HG03558 (cell line): ENCODE measurements at regions not wholly inside any gene's neighbourhood (a gene's known extent, or its start where the extent isn't known, plus 50 kb on each side); places are given as distances from the start of the nearest gene placed in this dataset.

Experiments used
- ATAC-seq: cut with Tn5 transposase; IDR thresholded peaks from one replicate; pipeline ENCODE4 v1.9.1; 2021; ENCODE audit warnings: moderate number of reproducible peaks; ENCODE audit not compliant: unreplicated experiment; ENCODE audit errors: extremely low read depth

DNA sequence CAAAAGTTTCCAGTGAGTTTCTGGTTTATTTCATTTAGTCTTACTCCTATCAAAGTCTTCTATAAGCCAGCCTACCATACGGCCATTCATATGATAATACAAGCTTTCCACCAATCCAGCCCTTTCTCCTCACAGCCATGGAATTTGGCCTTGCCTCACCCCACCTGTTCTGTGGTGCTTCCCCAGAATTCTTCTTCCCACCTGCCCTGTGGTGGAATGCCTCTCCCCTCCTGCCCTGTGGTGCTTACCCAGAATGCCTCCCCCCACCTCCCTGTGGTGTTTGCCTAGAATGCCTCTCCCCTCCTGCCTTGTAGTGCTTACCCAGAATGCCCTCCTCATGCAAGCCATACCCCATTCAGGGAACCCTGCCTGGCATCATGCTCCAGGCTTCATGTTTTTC is 90.3 kb upstream of the APC start:
- no peak for ATAC-seq

DNA sequence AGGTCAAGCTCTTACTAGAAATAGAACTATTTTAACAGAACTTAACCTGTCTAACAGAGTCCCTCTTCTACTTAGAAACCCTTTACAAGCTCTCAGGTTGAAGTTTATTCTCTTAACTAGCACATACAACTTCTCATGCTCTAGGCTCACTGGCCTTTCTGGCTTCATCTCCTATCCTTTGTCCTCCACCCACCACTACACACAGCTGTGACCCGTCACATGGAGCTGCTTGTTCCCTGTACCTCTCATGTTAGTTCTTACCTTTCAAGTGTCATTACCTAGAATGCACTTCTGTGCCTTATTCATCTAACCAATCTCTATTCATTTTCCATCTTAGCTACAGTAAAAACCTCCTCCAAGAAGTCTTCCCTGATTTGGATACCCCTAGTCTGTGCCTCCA is 89.4 kb upstream of the APC start:
- ATAC-seq: no peak

DNA sequence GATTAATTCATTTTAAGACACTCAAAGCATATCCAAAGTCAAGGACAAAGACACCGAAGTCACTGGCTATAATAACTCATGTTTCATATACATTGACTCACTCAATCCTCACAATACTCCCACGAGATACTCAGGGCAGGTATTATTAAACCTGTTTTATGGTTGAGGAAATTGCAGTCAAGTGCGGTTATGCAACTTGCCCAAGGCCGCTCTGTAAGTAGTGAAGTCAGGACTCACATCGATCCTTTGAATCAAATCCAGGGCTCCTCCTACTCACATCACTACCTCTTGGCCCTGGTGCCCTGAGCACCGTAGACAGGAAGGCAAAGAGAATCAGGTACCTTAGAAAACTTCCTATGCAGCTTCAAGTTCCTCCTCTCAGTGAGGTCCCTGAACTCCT is 87.8 kb upstream of the APC start:
- no peak for ATAC-seq

DNA sequence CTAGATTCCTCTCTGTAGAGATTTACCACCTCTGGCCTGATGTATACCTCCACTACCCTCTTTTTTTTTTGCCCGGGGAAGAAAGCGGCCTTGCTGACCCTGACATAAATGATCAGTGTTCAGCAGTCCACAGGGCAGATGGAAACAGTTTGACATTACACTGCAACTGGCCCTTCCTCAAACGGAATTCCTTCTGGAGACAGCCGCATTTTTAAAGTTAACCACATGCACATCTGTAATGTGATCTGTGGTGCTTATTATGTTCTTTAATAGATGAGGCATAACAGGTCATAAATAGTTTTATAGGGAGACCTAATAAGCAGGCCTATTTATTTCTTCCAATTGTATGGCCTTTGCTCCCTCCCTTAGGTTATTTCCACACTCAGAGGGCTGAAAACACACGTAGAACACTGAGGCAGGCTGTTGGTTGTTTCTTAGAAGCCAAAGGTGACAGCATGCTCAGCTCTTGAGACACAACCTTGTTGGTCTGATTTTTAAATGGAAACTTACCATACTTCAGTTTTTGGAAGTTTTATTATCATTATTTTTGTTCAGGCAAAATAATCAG is 84.0 kb upstream of the APC start:
- no peak for ATAC-seq

DNA sequence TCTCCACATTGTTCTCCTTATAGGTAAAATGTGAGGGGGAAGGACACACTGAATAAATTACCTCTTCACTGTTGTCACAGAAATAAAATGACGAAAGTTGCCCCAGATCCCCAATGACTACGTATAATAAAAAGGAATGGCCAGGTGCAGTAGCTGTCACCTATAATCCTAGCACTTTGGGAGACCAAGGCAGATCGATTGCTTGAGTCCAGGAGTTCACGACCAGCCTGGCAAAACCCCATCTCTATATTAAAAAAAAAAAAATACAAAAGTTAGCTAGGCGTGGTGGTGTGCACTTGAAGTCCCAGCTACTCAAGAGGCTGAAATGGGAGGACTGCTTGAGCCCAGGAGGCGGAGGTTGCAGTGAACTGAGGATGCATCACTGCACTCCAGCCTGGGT is 82.2 kb upstream of the APC start:
- ATAC-seq: no peak

DNA sequence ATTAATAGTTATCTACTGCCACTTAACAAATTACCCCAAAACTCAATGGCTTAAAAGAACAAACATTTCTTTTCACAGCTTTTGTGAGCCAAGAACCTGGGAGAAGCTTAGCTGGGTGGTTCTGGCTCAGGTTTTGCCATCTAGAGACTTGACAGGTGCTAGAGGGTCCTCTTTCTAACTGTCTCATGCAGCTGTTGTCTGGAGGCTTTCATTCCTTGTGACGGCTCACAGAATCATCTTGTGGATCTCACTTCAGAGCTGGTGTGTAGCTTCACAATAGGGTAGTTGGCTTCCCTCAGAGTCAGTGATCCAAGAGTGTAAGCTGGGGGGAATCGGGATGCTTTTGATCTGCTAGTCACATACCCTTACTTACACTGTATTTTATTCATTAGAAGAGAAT is 81.2 kb upstream of the APC start:
- ATAC-seq: no peak

DNA sequence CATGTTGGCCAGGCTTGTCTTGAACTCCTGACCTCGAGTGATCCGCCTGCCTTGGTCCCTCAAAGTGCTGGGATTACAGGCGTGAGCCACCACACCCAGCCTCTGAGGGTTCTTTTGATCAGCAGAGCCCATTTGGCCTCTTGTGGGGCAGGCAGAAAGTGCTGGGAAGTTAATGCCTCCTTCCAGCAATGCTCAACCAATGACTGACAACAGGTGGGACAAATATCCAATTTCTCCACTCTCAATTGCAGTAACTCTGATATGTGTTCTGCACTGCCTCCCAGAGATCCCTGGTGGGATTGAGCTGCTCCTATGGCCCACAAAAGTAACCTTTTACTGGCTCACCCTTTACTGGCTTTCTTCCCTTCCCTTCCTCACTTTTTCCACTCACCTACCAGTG is 79.9 kb upstream of the APC start:
- no peak for ATAC-seq

DNA sequence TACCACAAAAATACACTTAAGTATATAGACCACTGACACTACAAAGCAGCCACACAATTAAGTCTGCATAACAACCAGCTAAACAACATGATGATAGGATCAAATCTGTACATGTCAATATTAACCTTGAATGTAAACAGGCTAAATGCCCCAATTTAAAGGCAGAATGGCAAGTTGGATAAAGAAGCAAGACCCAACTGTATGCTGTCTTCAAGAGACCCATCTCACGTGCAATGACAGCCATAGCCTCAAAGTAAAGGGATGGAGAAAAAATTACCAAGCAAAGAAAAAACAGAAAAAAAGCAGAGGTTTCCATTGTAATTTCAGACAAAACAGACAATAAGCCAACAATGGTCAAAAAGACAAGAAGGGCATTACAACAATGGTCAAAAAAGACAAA is 77.3 kb upstream of the APC start:
- no peak for ATAC-seq

DNA sequence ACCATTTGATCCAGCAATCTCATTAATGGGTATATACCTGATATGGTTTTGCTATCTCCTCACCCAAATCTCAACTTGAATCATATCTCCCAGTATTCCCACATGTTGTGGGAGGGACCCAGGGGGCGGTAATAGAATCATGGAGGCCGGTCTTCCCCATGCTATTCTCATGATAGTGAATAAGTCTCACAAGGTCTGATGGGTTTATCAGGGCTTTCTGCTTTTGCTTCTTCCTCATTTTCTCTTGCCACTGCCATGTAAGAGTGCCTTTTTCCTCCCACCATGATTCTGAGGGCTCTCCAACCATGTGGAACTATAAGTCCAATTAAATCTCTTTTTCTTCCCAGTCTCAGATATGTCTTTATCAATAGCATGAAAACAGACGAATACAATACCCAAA is 74.5 kb upstream of the APC start:
- no peak for ATAC-seq

DNA sequence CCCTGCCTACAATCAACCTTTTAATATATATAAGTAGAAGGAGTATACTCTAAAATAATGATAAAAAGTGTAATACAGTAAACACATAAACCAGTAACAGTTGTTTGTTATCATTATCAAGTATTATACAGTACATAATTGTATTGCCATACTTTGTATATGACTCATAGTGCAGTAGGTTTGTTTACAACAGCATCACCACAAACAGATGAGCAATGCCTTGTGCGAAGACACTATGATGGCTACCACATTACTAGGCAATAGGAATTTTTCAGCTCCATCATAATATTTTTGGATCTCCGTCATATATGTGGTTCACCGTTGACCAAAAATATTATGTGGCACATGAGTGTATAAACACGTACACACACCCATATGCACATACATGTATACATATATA is 69.7 kb upstream of the APC start:
- ATAC-seq: no peak

DNA sequence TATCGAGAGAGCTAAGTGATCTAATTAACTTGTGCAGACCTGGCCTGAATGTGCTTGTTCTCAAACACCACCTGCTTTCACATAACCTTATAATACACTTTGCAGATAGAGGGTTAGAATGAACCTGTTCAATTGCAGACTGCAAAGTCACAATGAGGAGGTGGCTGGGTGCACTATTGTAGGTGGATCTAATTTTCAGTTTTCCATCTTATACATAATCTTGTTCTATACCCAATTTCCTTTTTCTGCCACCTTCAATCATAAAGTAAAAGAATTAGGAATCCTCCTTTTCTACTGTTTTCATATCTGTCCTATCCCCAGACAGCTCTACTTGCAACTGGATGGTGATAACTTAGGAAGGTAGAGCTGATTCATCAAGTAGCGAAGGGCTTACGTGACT is 68.8 kb upstream of the APC start:
- no peak for ATAC-seq

DNA sequence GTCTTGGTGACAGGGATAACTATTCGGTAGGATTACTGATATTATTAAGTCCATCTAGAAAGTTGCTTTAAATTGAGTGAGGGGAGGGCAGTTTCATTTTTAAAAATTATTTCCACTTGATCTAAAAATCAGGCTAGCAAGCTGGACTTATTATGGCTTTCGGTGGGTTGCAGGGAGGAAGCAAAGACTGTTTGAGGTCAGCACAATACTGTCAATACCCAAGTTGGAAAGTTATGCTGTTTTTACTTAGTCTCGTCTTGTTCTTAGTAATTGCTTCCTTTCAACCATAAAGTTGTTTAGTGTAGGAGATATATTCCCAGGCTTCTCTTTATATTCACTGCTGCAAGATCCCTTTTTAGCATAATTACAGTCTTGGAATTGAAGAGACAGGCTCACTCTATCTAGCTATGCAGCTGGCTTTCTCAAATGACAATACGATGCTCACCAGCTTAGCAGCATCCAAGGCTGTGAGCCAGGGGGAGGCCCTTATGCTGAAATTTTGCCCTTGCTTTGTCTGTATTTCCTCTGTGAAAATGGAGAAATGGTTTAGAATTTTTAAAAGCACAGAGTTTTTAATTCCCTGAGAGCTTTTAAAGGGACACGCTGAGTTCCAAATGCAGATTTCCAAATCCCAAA is 68.2 kb upstream of the APC start:
- ATAC-seq: no peak

DNA sequence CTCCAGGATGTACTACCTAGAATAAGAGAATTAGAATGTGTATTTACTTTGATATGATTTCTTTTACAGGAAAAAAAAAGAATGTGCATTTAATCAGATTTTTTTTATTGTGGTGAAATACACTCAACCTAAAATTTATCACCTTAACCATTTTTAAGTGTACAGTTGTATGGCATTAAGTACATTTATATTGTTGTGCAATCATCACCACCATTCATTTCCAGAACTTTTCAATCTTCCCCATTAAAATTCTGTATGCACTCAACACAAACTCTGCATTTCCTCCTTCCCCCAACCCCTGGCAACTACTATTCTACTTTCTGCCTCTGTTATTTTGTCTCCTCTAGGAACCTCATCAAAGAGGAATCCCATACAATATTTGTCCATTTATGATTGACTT is 66.0 kb upstream of the APC start:
- ATAC-seq: no peak

DNA sequence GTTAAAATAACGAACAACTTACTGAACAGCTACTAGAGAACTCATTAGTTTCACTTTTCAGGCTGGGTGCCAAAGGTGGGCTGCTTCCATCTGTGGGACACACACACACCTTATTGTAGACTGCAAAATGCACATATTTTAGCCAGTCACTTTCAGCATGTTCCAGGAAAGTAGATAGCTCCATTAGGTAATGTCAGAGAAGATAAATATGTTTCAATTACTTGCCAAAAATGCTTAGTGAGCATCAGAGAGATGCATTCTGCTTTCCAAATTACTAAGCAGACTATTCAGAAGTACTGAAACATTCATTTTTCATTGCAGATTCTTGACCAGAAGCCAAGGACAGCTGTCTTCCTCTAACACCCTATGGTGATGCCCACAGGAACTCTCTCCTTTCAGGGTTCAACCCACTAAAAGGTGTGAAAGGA is 56.2 kb upstream of the APC start:
- ATAC-seq: peak; percentile 55

DNA sequence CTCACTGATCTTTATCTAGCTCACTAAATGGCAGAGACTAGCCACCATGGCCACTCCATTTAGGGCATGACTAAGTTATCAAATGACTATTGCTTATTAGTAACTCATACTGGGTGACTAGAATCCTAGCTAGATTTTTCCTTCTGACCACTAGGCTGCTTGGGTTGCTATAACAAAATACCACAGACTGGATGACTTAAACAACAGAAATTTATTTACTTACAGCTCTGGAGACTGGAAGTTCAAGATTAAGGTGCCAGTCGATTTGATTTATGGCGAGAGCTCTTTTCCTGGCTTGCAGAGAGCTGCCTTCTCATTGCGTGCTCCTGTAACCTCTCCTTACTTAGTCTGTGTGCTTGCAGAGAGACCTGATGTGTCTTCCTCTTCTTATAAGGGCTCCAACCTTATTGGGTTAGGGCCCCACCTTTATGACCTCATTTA is 55.0 kb upstream of the APC start:
- ATAC-seq: no peak

DNA sequence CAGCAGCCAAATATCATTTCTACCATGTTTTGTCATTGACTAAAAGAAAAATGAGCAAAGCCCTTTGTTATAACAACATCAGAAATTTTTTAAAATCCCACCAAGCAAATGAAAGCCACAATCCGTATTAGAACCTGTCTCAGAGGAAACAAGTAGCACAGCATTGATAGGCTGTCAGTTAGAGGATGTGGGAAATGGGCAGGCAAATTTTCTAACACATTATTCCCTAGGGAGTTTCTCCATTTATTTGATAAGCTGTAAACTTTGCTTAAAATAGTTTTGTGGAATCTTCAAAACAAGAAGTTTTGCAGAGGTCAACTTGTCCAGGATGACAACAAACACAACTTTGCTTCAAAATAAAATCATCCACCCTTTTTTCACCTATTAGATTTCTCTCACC is 53.6 kb upstream of the APC start:
- ATAC-seq: no peak

DNA sequence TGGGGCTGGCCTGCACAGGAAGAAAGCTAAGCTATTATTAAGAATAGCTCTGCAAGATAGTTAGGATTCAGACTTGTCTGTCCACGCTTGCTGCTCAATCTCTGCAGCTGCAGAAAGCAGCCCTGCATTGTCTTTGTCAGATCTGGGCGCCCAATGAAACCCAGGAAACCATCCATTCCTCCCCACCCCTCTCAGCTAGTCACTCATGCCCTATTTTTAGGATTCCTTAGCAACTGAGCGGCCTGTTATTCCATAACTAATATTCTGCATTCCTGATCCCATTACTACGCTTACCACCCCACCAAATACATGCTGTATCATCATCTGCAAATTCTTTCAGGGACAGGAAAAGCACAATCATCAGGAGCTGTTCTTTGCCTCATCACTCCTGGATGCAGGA is 52.9 kb upstream of the APC start:
- ATAC-seq: no peak

DNA sequence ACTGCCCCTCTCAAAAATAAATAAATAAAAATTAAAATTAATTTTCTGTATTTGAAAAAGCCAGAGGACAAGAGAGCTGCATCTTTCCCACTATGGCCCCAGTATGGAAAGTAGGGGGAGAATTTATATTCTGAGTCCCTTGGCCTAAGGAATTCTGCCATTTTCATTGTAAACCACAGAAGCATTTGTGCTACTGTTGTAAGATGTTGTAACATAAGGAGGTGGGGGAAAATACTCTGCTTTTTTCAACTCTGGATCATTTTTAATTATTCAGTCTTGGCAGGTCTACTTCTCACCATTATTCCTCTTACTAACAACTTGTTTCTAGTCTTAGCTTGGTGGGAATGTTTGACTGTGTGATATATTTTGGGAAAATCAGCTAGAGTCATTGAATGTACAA is 52.3 kb upstream of the APC start:
- no peak for ATAC-seq

DNA sequence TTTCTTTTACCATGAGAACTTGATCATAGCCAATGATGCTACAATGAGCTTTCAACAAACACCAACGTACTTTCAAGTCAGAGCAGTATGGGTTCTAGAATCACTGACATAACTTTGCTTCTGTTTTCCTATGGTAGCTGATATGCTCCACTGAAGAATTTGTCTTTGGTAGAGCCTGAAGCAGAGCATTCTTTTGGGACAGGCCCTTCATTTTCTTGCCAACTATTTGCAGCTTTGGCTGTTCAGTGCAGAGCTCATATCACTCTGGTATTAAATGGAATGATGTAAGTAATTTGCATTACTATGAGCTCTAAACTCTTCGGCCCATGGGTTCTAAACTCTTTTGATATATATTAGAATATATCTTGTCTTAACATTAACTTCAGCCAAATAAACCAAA is 51.8 kb upstream of the APC start:
- ATAC-seq: no peak

DNA sequence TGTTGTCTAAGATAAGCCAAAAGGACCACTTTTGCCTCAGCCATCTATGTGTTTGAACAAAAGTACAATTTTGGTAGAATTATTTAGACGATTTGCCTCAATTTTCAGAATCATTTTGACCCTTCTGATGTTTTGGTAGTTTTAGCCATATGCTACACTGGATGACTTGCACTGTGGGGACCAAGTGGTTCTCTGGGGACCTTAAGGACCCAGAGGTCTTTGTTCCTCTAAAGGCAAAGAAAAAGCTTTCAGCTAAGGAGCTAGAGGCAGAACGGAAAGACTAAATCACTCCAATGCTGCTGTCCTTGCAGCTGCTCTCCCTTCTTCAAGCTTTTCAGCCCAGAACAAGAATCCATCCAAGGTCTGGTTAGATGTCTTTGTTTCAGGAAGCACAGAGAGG is 51.0 kb upstream of the APC start:
- no peak for ATAC-seq

DNA sequence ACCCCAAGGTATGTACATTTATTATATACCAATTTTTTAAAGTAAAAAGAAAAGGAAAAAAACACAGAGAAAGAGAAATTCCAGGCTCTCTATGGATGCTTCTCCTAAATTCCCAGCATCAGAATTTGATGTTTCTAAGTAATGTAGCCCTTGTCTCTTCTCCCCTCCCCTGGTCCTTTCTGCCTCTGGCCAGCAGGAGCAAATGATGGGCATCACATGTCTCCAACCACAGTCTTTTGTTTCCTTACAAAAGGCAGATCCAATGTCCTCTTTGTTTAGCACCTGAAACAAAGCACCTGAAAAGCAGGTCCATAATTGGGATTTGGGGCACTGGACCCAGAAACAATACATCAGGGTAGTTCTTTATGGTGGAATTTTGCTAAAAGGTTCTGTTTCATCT is 50.4 kb upstream of the APC start:
- ATAC-seq: no peak
